SK-N-SH (cell line): ENCODE measurements at regions not wholly inside any gene's neighbourhood (a gene's known extent, or its start where the extent isn't known, plus 50 kb on each side); places are given as distances from the start of the nearest gene placed in this dataset.

Experiments used
- CTCF ChIP-seq: fragments of 200-600 bp; sonication (generic); IDR thresholded peaks from 2 replicates; pipeline ENCODE4 v1.6.1; 2017; ENCODE audit warnings: antibody characterized with exemption, mild to moderate bottlenecking, moderate library complexity
- EP300 ChIP-seq, 2 experiments: IDR thresholded peaks; 2 replicates each; pipeline versions ENCODE4 v1.4.0 to v1.6.1; 2012; ENCODE audit warnings: borderline replicate concordance in 1 of 2, low read depth in 1 of 2, low read length in 1 of 2
- GABPA ChIP-seq: IDR thresholded peaks from 2 replicates; pipeline ENCODE4 v1.4.0; 2012; ENCODE audit warnings: low read depth, mild to moderate bottlenecking
- JUND ChIP-seq: IDR thresholded peaks from 2 replicates; pipeline ENCODE4 v1.4.0; 2012
- MXI1 ChIP-seq: IDR thresholded peaks from 2 replicates; pipeline ENCODE4 v1.6.1; 2012; ENCODE audit warnings: mild to moderate bottlenecking, low read depth, low read length, improper control_type of control experiment
- POLR2AphosphoS5 ChIP-seq: IDR thresholded peaks from 2 replicates; pipeline ENCODE4 v1.6.1; 2012; ENCODE audit warnings: low read depth, low read length
- RAD21 ChIP-seq: IDR thresholded peaks from 2 replicates; pipeline ENCODE4 v1.6.1; 2012; ENCODE audit warnings: mild to moderate bottlenecking, low read length
- RCOR1 ChIP-seq: fragments of 150-350 bp; IDR thresholded peaks from 2 replicates; pipeline ENCODE4 v1.6.1; 2017; ENCODE audit warnings: antibody characterized with exemption, low read length
- REST ChIP-seq: IDR thresholded peaks from 2 replicates; pipeline ENCODE4 v1.6.1; 2012; ENCODE audit warnings: mild to moderate bottlenecking, low read depth, low read length, moderate library complexity
- TF ChIP-seq, protein P1 (sequence below): IDR thresholded peaks from 2 replicates; pipeline ENCODE4; 2012

DNA sequence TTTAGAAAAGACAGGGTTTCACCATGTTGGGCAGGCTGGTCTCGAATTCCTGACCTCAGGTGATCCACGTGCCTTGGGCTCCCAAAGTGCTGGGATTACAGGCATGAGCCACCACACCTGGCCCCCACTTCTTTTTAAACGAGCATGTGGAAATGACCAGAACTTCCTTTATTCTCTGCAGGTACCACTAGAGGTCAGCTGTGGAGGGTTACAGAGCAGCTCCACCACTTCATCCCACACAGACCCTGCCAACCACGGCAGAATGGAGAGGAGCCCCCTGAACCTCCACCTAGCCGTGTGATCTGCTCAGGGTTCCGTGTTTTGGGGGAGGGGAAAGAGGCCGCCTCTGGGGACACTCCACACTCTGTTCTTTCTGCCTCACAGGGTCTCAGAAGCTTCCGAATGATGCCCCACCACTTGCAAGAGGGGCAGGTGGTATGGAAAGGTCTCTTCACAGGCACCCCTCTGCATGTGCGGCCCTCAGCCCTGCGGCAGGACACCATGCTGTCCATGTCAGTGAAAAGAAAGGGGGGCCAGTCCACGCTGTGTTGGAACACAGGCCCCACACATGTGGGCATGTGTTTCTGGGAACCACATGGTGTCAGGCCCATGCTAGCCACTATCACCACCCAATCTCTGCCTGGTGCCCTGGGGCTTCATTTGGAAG is 465.0 kb downstream of the TSHZ3 start:
- TF ChIP-seq POLR2AphosphoS5 (no peak), RCOR1 (no peak), JUND (no peak), CTCF (no peak), REST (no peak), EP300 (IDR thresholded peaks at IDR 0.05; ENCODE audit: borderline replicate concordance in 1 of 2, low read depth in 1 of 2, low read length in 1 of 2) (no peak), MXI1 (no peak), GABPA (no peak), RAD21 (no peak)
- TF ChIP-seq, protein P1, sequence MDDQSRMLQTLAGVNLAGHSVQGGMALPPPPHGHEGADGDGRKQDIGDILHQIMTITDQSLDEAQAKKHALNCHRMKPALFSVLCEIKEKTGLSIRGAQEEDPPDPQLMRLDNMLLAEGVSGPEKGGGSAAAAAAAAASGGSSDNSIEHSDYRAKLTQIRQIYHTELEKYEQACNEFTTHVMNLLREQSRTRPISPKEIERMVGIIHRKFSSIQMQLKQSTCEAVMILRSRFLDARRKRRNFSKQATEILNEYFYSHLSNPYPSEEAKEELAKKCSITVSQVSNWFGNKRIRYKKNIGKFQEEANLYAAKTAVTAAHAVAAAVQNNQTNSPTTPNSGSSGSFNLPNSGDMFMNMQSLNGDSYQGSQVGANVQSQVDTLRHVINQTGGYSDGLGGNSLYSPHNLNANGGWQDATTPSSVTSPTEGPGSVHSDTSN, result no peak
